B cell (primary cell): ENCODE measurements at regions not wholly inside any gene's neighbourhood (a gene's known extent, or its start where the extent isn't known, plus 50 kb on each side); places are given as distances from the start of the nearest gene placed in this dataset.
A peak's percentile ranks its signal among the peaks of the same experiment; 100 is the strongest.

ENCODE experiments used
- ATAC-seq: fragments of 200-7000 bp; cut with Tn5 transposase; one replicate; pipeline ENCODE4 v1.10.0; 2021; ENCODE audit warnings: low read depth, mild to moderate bottlenecking, moderate number of reproducible peaks, moderate library complexity
- CTCF ChIA-PET: fragments of 350-600 bp; sonication (Branson Sonifier 250); formaldehyde crosslinking; loops from one replicate; lab custom pipeline; 2021; ENCODE audit warnings: antibody characterized with exemption, inconsistent platforms; lab: Charles Lee
- POLR2A ChIA-PET: fragments of 350-600 bp; sonication (Branson Sonifier 250); formaldehyde crosslinking; loops from one replicate; lab custom pipeline; 2021; ENCODE audit warnings: antibody characterized with exemption; lab: Charles Lee
- DNase-seq: peaks from one replicate; pipeline ENCODE4 v3.0.0; 2013
- H2AFZ ChIP-seq: 2 replicates; pipeline ENCODE4 v1.6.1; 2012; ENCODE audit warnings: mild to moderate bottlenecking, low read depth, low read length; ENCODE audit not compliant: insufficient read depth, poor library complexity, severe bottlenecking
- H3K27ac ChIP-seq, 2 donors: 1 replicate in 1 of 2; 2 replicates in 1 of 2; pipeline ENCODE4 v1.5.1; 2012 to 2013; ENCODE audit warnings: low read length in 2 of 2, mild to moderate bottlenecking in 2 of 2, moderate library complexity in 1 of 2
- H3K27me3 ChIP-seq, 4 experiments: fragments of 200-600 bp in 1 of 4; sonication (generic) in 1 of 4; replicated peaks in 1 of 4; 1 replicate in 2 of 4; 2 replicates in 2 of 4; pipeline versions ENCODE4 v1.6.1 to v1.7.0; 2013 to 2016; ENCODE audit warnings: low read length in 3 of 4, mild to moderate bottlenecking in 2 of 4, mixed read lengths in 1 of 4, moderate library complexity in 1 of 4; ENCODE audit not compliant: insufficient read depth in 4 of 4, control insufficient read depth in 3 of 4; ENCODE audit errors: control extremely low read depth in 1 of 4
- H3K36me3 ChIP-seq, 2 experiments: replicated peaks in 1 of 2; 1 replicate in 1 of 2; 2 replicates in 1 of 2; pipeline versions ENCODE4 v1.6.1 to v1.7.1; 2013; ENCODE audit warnings: low read length in 1 of 2; ENCODE audit not compliant: insufficient read depth in 2 of 2, control insufficient read depth in 1 of 2; ENCODE audit errors: control extremely low read depth in 1 of 2, extremely low read depth in 1 of 2
- H3K4me1 ChIP-seq, 2 donors: fragments of 200-600 bp in 1 of 2; sonication (generic) in 1 of 2; 1 replicate in 1 of 2; 2 replicates in 1 of 2; pipeline versions ENCODE4 v1.5.1 to v1.6.1; 2013 to 2017; ENCODE audit warnings: low read length in 2 of 2; ENCODE audit not compliant: control insufficient read depth in 2 of 2, insufficient read depth in 2 of 2
- H3K4me2 ChIP-seq: replicated peaks from 2 replicates; pipeline ENCODE3; 2012; ENCODE audit warnings: mild to moderate bottlenecking, low read depth, low read length; ENCODE audit not compliant: poor library complexity, severe bottlenecking
- H3K4me3 ChIP-seq, 5 experiments: fragments of 200-600 bp in 1 of 5; sonication (generic) in 1 of 5; 1 replicate in 3 of 5; 2 replicates in 2 of 5; pipeline versions ENCODE4 v1.5.1 to v1.7.0; 2011 to 2016; ENCODE audit warnings: low read length in 4 of 5, mild to moderate bottlenecking in 4 of 5, low read depth in 2 of 5, control low read depth in 1 of 5, moderate library complexity in 1 of 5; ENCODE audit not compliant: insufficient read depth in 1 of 5; ENCODE audit errors: control extremely low read depth in 1 of 5, extremely low read depth in 1 of 5
- H3K79me2 ChIP-seq: fragments of 200-600 bp; sonication (generic); one replicate; pipeline ENCODE4 v1.6.0; 2016; ENCODE audit warnings: low read length; ENCODE audit not compliant: control insufficient read depth, insufficient read depth
- H3K9ac ChIP-seq: fragments of 200-600 bp; sonication (generic); 2 replicates; pipeline ENCODE4 v1.6.1; 2017; ENCODE audit warnings: mild to moderate bottlenecking, low read length, moderate library complexity
- H3K9me3 ChIP-seq, 3 donors: one replicate each; pipeline versions ENCODE4 v1.6.1 to v1.7.1; 2013; ENCODE audit warnings: low read length in 2 of 3; ENCODE audit not compliant: control insufficient read depth in 2 of 3, insufficient read depth in 1 of 3; ENCODE audit errors: control extremely low read depth in 1 of 3
- H4K20me1 ChIP-seq: 2 replicates; pipeline ENCODE4 v1.6.0; 2012; ENCODE audit warnings: mild to moderate bottlenecking, low read length; ENCODE audit not compliant: insufficient read depth, control insufficient read depth, poor library complexity, severe bottlenecking
- H3K27ac Mint-ChIP-seq: one replicate; pipeline ENCODE4 v1.8.0; 2021; ENCODE audit warnings: mixed read lengths
- H3K27me3 Mint-ChIP-seq: one replicate; pipeline ENCODE4 v1.8.0; 2021; ENCODE audit warnings: mixed read lengths
- H3K4me1 Mint-ChIP-seq: one replicate; pipeline ENCODE4 v1.8.0; 2021; ENCODE audit warnings: mixed read lengths
- H3K4me3 Mint-ChIP-seq: one replicate; pipeline ENCODE4 v1.8.0; 2021; ENCODE audit warnings: mixed read lengths
- H3K9me3 Mint-ChIP-seq: one replicate; pipeline ENCODE4 v1.8.0; 2022; ENCODE audit warnings: mixed read lengths; ENCODE audit not compliant: insufficient read depth
- EZH2 ChIP-seq: IDR thresholded peaks from 2 replicates; pipeline ENCODE4 v1.6.1; 2012; ENCODE audit warnings: borderline replicate concordance, low read depth, mild to moderate bottlenecking, moderate library complexity, low read length; ENCODE audit not compliant: insufficient read depth, poor library complexity, severe bottlenecking
- WGBS: methylation state at CpG from one replicate; pipeline ENCODE4 v1.1.5; 2013; ENCODE audit warnings: missing lambda C conversion rate; ENCODE audit not compliant: insufficient coverage; 5-methylcytosine and 5-hydroxymethylcytosine counted together
- intact Hi-C: fragments of 100-400 bp; cut with micrococcal nuclease; formaldehyde crosslinking; loops from one replicate; pipeline ENCODE4 v1.10.0; 2022
- TF ChIP-seq, protein P1 (sequence below): fragments of 200-600 bp; IDR thresholded peaks from one replicate; pipeline ENCODE4 v1.8.0; 2022; ENCODE audit warnings: antibody characterized with exemption, mild to moderate bottlenecking

DNA sequence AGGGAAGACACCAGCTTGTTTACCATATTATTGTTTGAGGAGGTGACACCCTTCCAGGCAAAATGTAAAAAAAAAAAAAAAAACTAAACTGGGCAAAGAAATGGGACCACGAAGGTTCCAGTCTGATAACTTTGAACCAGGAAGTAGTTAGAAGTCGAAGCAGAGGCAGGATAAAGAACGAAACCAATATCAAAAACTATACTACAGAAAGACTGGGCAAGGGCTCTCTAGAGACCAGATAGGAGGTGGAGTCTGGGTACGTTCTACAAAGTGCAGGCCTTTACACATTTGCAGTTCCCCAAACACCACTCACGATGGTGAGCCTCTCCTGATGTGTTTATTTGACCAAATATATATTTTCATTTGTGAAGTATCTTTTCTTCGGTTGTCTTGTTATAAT lies 125.7 kb upstream of the CDK1 start:
- DNase-seq (peak; percentile 49), ATAC-seq (peak; percentile 96)
- Mint-ChIP-seq H3K4me1 (peaks cover 16% of the 10 kb centered on the region), H3K9me3 (no peaks in the 10 kb centered on the region), H3K27me3 (no peaks in the 10 kb centered on the region), H3K27ac (peak overlapping the region; percentile 74), H3K4me3 (peak overlapping the region; percentile 5)
- H3K27ac ChIP-seq, result peak overlapping the region; percentile 7 to 24
- no peaks in the 10 kb centered on the region for H4K20me1 ChIP-seq
- H3K4me1 ChIP-seq, result peaks cover 6 to 13% of the 10 kb centered on the region in 2 donors
- no peak for TF ChIP-seq EZH2
- TF ChIP-seq, protein P1, sequence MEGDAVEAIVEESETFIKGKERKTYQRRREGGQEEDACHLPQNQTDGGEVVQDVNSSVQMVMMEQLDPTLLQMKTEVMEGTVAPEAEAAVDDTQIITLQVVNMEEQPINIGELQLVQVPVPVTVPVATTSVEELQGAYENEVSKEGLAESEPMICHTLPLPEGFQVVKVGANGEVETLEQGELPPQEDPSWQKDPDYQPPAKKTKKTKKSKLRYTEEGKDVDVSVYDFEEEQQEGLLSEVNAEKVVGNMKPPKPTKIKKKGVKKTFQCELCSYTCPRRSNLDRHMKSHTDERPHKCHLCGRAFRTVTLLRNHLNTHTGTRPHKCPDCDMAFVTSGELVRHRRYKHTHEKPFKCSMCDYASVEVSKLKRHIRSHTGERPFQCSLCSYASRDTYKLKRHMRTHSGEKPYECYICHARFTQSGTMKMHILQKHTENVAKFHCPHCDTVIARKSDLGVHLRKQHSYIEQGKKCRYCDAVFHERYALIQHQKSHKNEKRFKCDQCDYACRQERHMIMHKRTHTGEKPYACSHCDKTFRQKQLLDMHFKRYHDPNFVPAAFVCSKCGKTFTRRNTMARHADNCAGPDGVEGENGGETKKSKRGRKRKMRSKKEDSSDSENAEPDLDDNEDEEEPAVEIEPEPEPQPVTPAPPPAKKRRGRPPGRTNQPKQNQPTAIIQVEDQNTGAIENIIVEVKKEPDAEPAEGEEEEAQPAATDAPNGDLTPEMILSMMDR, result no peak
- H3K9me3 ChIP-seq, result no peaks in the 10 kb centered on the region
- peak overlapping the region; percentile 51 for H2AFZ ChIP-seq
- ChIA-PET CTCF (interaction anchor here (1.4 kb wide), 1 partner anchor 208 kb away, joined by 4 read pairs; no protein-coding TSS in a partner anchor), POLR2A (no interaction called here)
- no peaks in the 10 kb centered on the region for H3K36me3 ChIP-seq
- intact Hi-C loops, result loop anchor here (2.0 to 5.0 kb wide), 2 partner anchors 80 to 126 kb away; partner anchors contain the start of gene CDK1
- H3K4me3 ChIP-seq, result no peak overlapping the region
- H3K9ac ChIP-seq, result no peak overlapping the region
- peak overlapping the region; percentile 34 for H3K4me2 ChIP-seq
- WGBS, result no CpG with 5 or more reads among the region's 6 CpGs
- no peaks in the 10 kb centered on the region for H3K27me3 ChIP-seq
- H3K79me2 ChIP-seq, result no peaks in the 10 kb centered on the region

DNA sequence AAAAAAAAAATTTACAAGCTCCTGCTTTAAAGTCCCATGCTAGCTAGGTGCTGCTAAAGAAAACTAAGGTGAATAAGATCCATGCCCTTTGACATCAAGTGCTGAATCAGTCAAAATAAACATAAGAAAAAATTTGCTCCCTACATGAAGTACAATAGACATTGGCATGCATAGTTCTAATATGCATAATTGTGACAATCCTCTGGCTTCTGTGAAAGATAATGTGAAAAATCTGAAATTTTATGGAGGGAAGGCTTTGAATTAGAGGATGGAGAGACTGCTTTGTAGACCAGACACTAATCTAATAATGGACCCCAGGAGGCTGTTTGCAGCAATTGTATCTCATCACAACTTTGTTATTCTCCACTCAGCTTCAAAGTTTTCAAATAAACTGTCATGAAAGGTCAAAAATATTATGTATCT lies 127.9 kb upstream of the CDK1 start:
- Histone ChIP-seq H3K4me1 (peaks cover 6 to 13% of the 10 kb centered on the region in 2 donors), H3K9ac (no peak overlapping the region), H3K36me3 (no peaks in the 10 kb centered on the region), H3K27ac (no peak overlapping the region), H2AFZ (no peak overlapping the region), H3K27me3 (no peaks in the 10 kb centered on the region), H3K4me3 (no peak overlapping the region), H3K4me2 (no peak overlapping the region), H4K20me1 (no peaks in the 10 kb centered on the region), H3K9me3 (no peaks in the 10 kb centered on the region), H3K79me2 (no peaks in the 10 kb centered on the region)
- POLR2A ChIA-PET, result interaction anchor here (0.6 kb wide), 1 partner anchor 321 kb away, joined by 5 read pairs; no protein-coding TSS in a partner anchor
- no peak overlapping the region for H3K4me3 Mint-ChIP-seq
- no peak for ATAC-seq
- no peak for DNase-seq
- CTCF ChIA-PET, result interaction anchor here (0.6 to 7.7 kb wide), 13 partner anchors 13 to 1028 kb away, joined by 3 to 134 read pairs (median 8); no protein-coding TSS in a partner anchor
- H3K9me3 Mint-ChIP-seq, result no peaks in the 10 kb centered on the region
- peaks cover 18% of the 10 kb centered on the region for H3K4me1 Mint-ChIP-seq
- H3K27me3 Mint-ChIP-seq, result no peaks in the 10 kb centered on the region
- no peak overlapping the region for H3K27ac Mint-ChIP-seq
- intact Hi-C loops, result loop anchor here (5.0 kb wide), 1 partner anchor 82 kb away; no protein-coding TSS in a partner anchor
- TF ChIP-seq, protein P1, result no peak
- no peak for TF ChIP-seq EZH2
